ENCODE measurements at regions not wholly inside any gene's neighbourhood (a gene's known extent, or its start where the extent isn't known, plus 50 kb on each side); places are given as distances from the start of the nearest gene placed in this dataset.

- peak; percentile 57 for TF ChIP-seq CTCF (IDR thresholded peaks at IDR 0.05; ENCODE audit: insufficient read depth, missing control alignments)
- FAIRE-seq (no peak), DNase-seq (ENCODE audit: insufficient read length, low spot score) (no peak)
These were observed 624.1 kb upstream of the FOXG1 start for GRCh38 chr14:28142400-28143015.

GRCh38 chr14:28143316-28143715 lies 623.3 kb upstream of the FOXG1 start:
- no peak for FAIRE-seq
- TF ChIP-seq CTCF (IDR thresholded peaks at IDR 0.05; ENCODE audit: insufficient read depth, missing control alignments) = no peak
- no peak for DNase-seq (ENCODE audit: insufficient read length, low spot score)

GRCh38 chr14:28151926-28152325 lies 614.7 kb upstream of the FOXG1 start:
- DNase-seq (ENCODE audit: insufficient read length, low spot score) = no peak
- no peak for TF ChIP-seq CTCF (IDR thresholded peaks at IDR 0.05; ENCODE audit: insufficient read depth, missing control alignments)
- no peak for FAIRE-seq

GRCh38 chr14:28152453-28153044 lies 614.0 kb upstream of the FOXG1 start:
- FAIRE-seq = no peak
- DNase-seq (ENCODE audit: insufficient read length, low spot score) = no peak
- TF ChIP-seq CTCF (IDR thresholded peaks at IDR 0.05; ENCODE audit: insufficient read depth, missing control alignments) = no peak

- no peak for TF ChIP-seq CTCF (IDR thresholded peaks at IDR 0.05; ENCODE audit: insufficient read depth, missing control alignments)
- FAIRE-seq = no peak
These were observed 609.2 kb upstream of the FOXG1 start for GRCh38 chr14:28157289-28157869.

GRCh38 chr14:28157887-28158791 lies 608.4 kb upstream of the FOXG1 start:
- DNase-seq (ENCODE audit: insufficient read length, low spot score) (no peak), FAIRE-seq (no peak)
- no peak for TF ChIP-seq CTCF (IDR thresholded peaks at IDR 0.05; ENCODE audit: insufficient read depth, missing control alignments)

More at GRCh38 chr14:28157289-28157869, 609.2 kb upstream of the FOXG1 start:
- DNase-seq (ENCODE audit: insufficient read length, low spot score) = no peak
